K562 (cell line): ENCODE measurements at regions not wholly inside any gene's neighbourhood (a gene's known extent, or its start where the extent isn't known, plus 50 kb on each side); places are given as distances from the start of the nearest gene placed in this dataset.

ENCODE experiments used
- EGR1 ChIP-seq: fragments of 450-650 bp; conservative IDR thresholded peaks from 2 replicates; pipeline ENCODE4 v1.6.1; 2017; ENCODE audit warnings: mild to moderate bottlenecking
- EZH2 ChIP-seq: IDR thresholded peaks from 2 replicates; pipeline ENCODE4 v1.6.1; 2012; ENCODE audit warnings: low read depth, mild to moderate bottlenecking, inconsistent platforms, low read length, borderline replicate concordance
- MYC ChIP-seq, 2 experiments: fragments of 250-450 bp in 1 of 2; sonication (Bioruptor Pico) in 1 of 2; IDR thresholded peaks; 2 replicates each; pipeline versions ENCODE4 v1.5.1 to v1.6.1; 2012 to 2021; ENCODE audit warnings: low read depth in 2 of 2, borderline replicate concordance in 1 of 2, improper control_type of control experiment in 1 of 2, low read length in 1 of 2, mild to moderate bottlenecking in 1 of 2, moderate library complexity in 1 of 2
- SIN3B ChIP-seq: fragments of 450-650 bp; IDR thresholded peaks from 2 replicates; pipeline ENCODE4 v1.6.1; 2017; ENCODE audit warnings: low read depth, mild to moderate bottlenecking, moderate library complexity
- TARDBP ChIP-seq: fragments of 450-650 bp; IDR thresholded peaks from 2 replicates; pipeline ENCODE4 v1.6.1; 2016
- ZNF444 ChIP-seq: fragments of 250-450 bp; sonication (Bioruptor Pico); IDR thresholded peaks from 2 replicates; pipeline ENCODE4 v1.4.0; 2020; ENCODE audit warnings: mild to moderate bottlenecking, moderate library complexity
- ZNF707 ChIP-seq: fragments of 250-450 bp; sonication (Bioruptor Pico); conservative IDR thresholded peaks from 2 replicates; pipeline ENCODE4 v1.8.0; 2022; ENCODE audit warnings: inconsistent platforms, mild to moderate bottlenecking, moderate library complexity
- TF ChIP-seq, protein P1 (sequence below), 3 experiments: fragments of 200-800 bp in 1 of 3; sonication (Bioruptor generic) in 1 of 3; sonication (generic) in 1 of 3; formaldehyde crosslinking in 1 of 3; IDR thresholded peaks; 2 replicates each; pipeline versions ENCODE4 v1.6.1 to v1.8.0; 2016 to 2022; ENCODE audit warnings: mild to moderate bottlenecking in 2 of 3, missing compliant biosample characterization in 2 of 3, missing genetic modification characterization in 2 of 3, missing genetic modification reagents in 1 of 3
- TF ChIP-seq, protein P2 (sequence below), 3 experiments: IDR thresholded peaks in 2 of 3; conservative IDR thresholded peaks in 1 of 3; 2 replicates each; pipeline ENCODE4 v1.5.1; 2011 to 2012; ENCODE audit warnings: low read length in 3 of 3, mild to moderate bottlenecking in 3 of 3, control low read depth in 2 of 3, improper control_type of control experiment in 1 of 3, inconsistent platforms in 1 of 3, low read depth in 1 of 3, mixed read lengths in 1 of 3, moderate library complexity in 1 of 3; ENCODE audit not compliant: insufficient read depth in 2 of 3
- TF ChIP-seq, protein P3 (sequence below), 2 experiments: fragments of 450-650 bp; conservative IDR thresholded peaks; 2 replicates each; pipeline ENCODE4 v1.6.1; 2017; ENCODE audit warnings: mild to moderate bottlenecking in 2 of 2, moderate library complexity in 2 of 2
- TF ChIP-seq, protein P4 (sequence below): sonication (generic); formaldehyde crosslinking; IDR thresholded peaks from 2 replicates; pipeline ENCODE4 v1.8.1; 2023; ENCODE audit warnings: mild to moderate bottlenecking, missing genetic modification reagents
- TF ChIP-seq, protein P5 (sequence below): sonication (generic); formaldehyde crosslinking; IDR thresholded peaks from 2 replicates; pipeline ENCODE4 v1.9.0; 2022; ENCODE audit warnings: mild to moderate bottlenecking, missing genetic modification reagents

DNA sequence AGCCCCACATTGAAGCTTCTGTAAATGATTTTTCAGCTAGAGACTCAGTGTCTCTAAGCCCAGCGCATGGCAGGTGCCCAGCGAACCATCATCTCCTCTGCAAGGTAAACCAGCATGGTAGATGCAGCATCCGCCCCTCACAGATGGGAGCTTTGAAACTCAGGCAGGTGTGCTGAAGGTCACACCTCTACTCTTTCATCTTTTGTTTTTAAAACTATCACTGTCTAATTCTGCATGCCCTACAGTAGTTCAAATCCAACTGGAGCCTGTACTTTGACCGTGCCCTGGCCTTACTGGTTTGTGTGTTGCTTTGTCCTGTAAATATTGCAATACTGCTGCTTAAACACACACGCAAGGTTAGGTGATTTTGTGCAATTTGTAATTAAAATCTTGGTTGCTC is 831.1 kb downstream of the GALR1 start:
- TF ChIP-seq TARDBP (no peak), MYC (IDR thresholded peaks at IDR 0.05; ENCODE audit: low read depth, low read length) (no peak), MYC (CRISPR knock-in tag; IDR thresholded peaks at IDR 0.05; ENCODE audit: borderline replicate concordance, low read depth) (no peak), EGR1 (no peak), SIN3B (no peak), ZNF444 (CRISPR knock-in tag) (no peak), EZH2 (no peak), ZNF707 (CRISPR knock-in tag) (no peak)
- TF ChIP-seq, protein P1, sequence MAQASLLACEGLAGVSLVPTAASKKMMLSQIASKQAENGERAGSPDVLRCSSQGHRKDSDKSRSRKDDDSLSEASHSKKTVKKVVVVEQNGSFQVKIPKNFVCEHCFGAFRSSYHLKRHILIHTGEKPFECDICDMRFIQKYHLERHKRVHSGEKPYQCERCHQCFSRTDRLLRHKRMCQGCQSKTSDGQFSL (CRISPR knock-in tag; IDR thresholded peaks at IDR 0.05) = no peak
- TF ChIP-seq, protein P1 (tag; IDR thresholded peaks at IDR 0.05) = no peak
- TF ChIP-seq, protein P2, sequence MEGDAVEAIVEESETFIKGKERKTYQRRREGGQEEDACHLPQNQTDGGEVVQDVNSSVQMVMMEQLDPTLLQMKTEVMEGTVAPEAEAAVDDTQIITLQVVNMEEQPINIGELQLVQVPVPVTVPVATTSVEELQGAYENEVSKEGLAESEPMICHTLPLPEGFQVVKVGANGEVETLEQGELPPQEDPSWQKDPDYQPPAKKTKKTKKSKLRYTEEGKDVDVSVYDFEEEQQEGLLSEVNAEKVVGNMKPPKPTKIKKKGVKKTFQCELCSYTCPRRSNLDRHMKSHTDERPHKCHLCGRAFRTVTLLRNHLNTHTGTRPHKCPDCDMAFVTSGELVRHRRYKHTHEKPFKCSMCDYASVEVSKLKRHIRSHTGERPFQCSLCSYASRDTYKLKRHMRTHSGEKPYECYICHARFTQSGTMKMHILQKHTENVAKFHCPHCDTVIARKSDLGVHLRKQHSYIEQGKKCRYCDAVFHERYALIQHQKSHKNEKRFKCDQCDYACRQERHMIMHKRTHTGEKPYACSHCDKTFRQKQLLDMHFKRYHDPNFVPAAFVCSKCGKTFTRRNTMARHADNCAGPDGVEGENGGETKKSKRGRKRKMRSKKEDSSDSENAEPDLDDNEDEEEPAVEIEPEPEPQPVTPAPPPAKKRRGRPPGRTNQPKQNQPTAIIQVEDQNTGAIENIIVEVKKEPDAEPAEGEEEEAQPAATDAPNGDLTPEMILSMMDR (IDR thresholded peaks at IDR 0.05 in 2 of 3, conservative IDR thresholded peaks at IDR 0.05 in 1 of 3; ENCODE audit: insufficient read depth in 2 of 3, low read depth in 1 of 3, low read length in 3 of 3) = no peak
- TF ChIP-seq, protein P3, sequence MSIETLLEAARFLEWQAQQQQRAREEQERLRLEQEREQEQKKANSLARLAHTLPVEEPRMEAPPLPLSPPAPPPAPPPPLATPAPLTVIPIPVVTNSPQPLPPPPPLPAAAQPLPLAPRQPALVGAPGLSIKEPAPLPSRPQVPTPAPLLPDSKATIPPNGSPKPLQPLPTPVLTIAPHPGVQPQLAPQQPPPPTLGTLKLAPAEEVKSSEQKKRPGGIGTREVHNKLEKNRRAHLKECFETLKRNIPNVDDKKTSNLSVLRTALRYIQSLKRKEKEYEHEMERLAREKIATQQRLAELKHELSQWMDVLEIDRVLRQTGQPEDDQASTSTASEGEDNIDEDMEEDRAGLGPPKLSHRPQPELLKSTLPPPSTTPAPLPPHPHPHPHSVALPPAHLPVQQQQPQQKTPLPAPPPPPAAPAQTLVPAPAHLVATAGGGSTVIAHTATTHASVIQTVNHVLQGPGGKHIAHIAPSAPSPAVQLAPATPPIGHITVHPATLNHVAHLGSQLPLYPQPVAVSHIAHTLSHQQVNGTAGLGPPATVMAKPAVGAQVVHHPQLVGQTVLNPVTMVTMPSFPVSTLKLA (conservative IDR thresholded peaks at IDR 0.05) = no peak
- TF ChIP-seq, protein P4, sequence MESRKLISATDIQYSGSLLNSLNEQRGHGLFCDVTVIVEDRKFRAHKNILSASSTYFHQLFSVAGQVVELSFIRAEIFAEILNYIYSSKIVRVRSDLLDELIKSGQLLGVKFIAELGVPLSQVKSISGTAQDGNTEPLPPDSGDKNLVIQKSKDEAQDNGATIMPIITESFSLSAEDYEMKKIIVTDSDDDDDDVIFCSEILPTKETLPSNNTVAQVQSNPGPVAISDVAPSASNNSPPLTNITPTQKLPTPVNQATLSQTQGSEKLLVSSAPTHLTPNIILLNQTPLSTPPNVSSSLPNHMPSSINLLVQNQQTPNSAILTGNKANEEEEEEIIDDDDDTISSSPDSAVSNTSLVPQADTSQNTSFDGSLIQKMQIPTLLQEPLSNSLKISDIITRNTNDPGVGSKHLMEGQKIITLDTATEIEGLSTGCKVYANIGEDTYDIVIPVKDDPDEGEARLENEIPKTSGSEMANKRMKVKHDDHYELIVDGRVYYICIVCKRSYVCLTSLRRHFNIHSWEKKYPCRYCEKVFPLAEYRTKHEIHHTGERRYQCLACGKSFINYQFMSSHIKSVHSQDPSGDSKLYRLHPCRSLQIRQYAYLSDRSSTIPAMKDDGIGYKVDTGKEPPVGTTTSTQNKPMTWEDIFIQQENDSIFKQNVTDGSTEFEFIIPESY (CRISPR knock-in tag) = no peak
- TF ChIP-seq, protein P5, sequence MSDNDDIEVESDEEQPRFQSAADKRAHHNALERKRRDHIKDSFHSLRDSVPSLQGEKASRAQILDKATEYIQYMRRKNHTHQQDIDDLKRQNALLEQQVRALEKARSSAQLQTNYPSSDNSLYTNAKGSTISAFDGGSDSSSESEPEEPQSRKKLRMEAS (CRISPR knock-in tag) = no peak
